Heart left ventricle (tissue), 16 donors: ENCODE measurements at regions not wholly inside any gene's neighbourhood (a gene's known extent, or its start where the extent isn't known, plus 50 kb on each side); places are given as distances from the start of the nearest gene placed in this dataset.

ENCODE experiments used
- ATAC-seq, 4 donors: fragments of 200-7000 bp; cut with Tn5 transposase; one replicate each; pipeline ENCODE4 v1.9.1; 2020 to 2022; ENCODE audit warnings: moderate library complexity in 4 of 4, mild to moderate bottlenecking in 3 of 4, moderate number of reproducible peaks in 1 of 4
- DNase-seq, 5 donors: peaks; one replicate each; pipeline ENCODE4 v3.0.0-alpha.2; 2020
- H3K27ac ChIP-seq, 12 donors: fragments of 200-600 bp; sonication (generic) in 4 of 12; one replicate each; pipeline versions ENCODE4 v1.5.0 to v1.8.0; 2016 to 2022; ENCODE audit warnings: mild to moderate bottlenecking in 2 of 12
- H3K27me3 ChIP-seq, 9 donors: fragments of 200-600 bp; sonication (generic) in 2 of 9; one replicate each; pipeline versions ENCODE4 v1.5.1 to v1.8.0; 2016 to 2022; ENCODE audit warnings: mild to moderate bottlenecking in 3 of 9
- H3K36me3 ChIP-seq, 9 donors: fragments of 200-600 bp; sonication (generic) in 2 of 9; one replicate each; pipeline versions ENCODE4 v1.5.0 to v1.8.0; 2018 to 2022; ENCODE audit warnings: mild to moderate bottlenecking in 2 of 9
- H3K4me1 ChIP-seq, 12 donors: fragments of 200-600 bp; sonication (generic) in 4 of 12; one replicate each; pipeline versions ENCODE4 v1.5.0 to v1.8.0; 2016 to 2022; ENCODE audit warnings: mild to moderate bottlenecking in 3 of 12
- H3K4me3 ChIP-seq, 12 donors: fragments of 200-600 bp; sonication (generic) in 4 of 12; one replicate each; pipeline versions ENCODE4 v1.5.0 to v1.8.0; 2017 to 2022; ENCODE audit warnings: mild to moderate bottlenecking in 9 of 12, moderate library complexity in 4 of 12
- H3K9me3 ChIP-seq, 12 donors: fragments of 200-600 bp; sonication (generic) in 4 of 12; one replicate each; pipeline versions ENCODE4 v1.5.0 to v1.8.0; 2016 to 2022; ENCODE audit warnings: mild to moderate bottlenecking in 1 of 12
- CTCF ChIP-seq, 12 donors: fragments of 200-600 bp; sonication (generic) in 4 of 12; IDR thresholded peaks; one replicate each; pipeline versions ENCODE4 v1.5.0 to v1.8.0; 2018 to 2022; ENCODE audit warnings: antibody characterized with exemption in 12 of 12, mild to moderate bottlenecking in 5 of 12
- POLR2A ChIP-seq, 2 donors: fragments of 450-650 bp; IDR thresholded peaks; one replicate each; pipeline ENCODE4 v1.6.1; 2017; ENCODE audit warnings: antibody characterized with exemption in 2 of 2, mild to moderate bottlenecking in 2 of 2, moderate library complexity in 2 of 2
- WGBS, 4 donors: extraction: QIAGEN DNeasy Blood & Tissue Kit in 2 of 4; methylation state at CpG; one replicate each; pipeline versions ENCODE4 v1.1.5 to v1.1.7; 2013 to 2018; 5-methylcytosine and 5-hydroxymethylcytosine counted together
- intact Hi-C, 10 donors: fragments of 100-400 bp; cut with DNase I; formaldehyde crosslinking; loops; one replicate each; pipeline versions ENCODE4 v1.11.1 to v1.14.2; 2022
- donor health status: ischemic (EF 13 %, LVEDD 7.1; RV severe dilation, severe dysfunction).
- donor health status: healthy with polysubstance abuse.
- donor health status: DM: no; HTN: yes; CAD: no.
- donor health status: DM: no; HTN: no; CAD: no.
- donor health status: ischemic (EF 25% LVEDD 6.9; RV normal size, moderate dysfunction).
- donor health status: ischemic (EF 25% LVEDD 5.7; RV mildly dilated, moderate dysfunction).
- donor health status: healthy.
- donor health status: DM: yes; HTN: yes; CAD: no.
- donor health status: ischemic (EF 35%, LVEDD 5.7; RV mildly dilated, moderate dysfunction).
- donor health status: nonischemic (EF 11% LVEDD 7.7; RV severe dilation, severe dysfunction).
- donor health status: DM: yes; HTN: yes; CAD: no.
- donor health status: PGD.
- donor health status: ischemic (EF 29% LVEDD 5.4; RV normal size, mild dysfunction).
- donor health status: nonischemic (EF 23%, LVEDD 6.1; RV moderate dilation, normal function).

GRCh38 chr5:167030500-167031120, 1260.8 kb upstream of the WWC1 start:
- no peak overlapping the region for H3K27ac ChIP-seq
- 70 to 75% (median 70%) methylated on average over 17 of the region's 17 CpGs for WGBS, 4 donors
- H3K4me3 ChIP-seq = no peak overlapping the region
- intact Hi-C loops = no loop called here
- ATAC-seq (no peak), DNase-seq (no peak)
- no peaks in the 10 kb centered on the region for H3K9me3 ChIP-seq
- H3K27me3 ChIP-seq = no peaks in the 10 kb centered on the region
- no peaks in the 10 kb centered on the region for H3K4me1 ChIP-seq
- H3K36me3 ChIP-seq = no peaks in the 10 kb centered on the region
- no peak for TF ChIP-seq POLR2A (IDR thresholded peaks at IDR 0.05)
- peak in 4 of 12 donors; percentile 9 to 31 (median 18) for TF ChIP-seq CTCF (IDR thresholded peaks at IDR 0.05)

DNA sequence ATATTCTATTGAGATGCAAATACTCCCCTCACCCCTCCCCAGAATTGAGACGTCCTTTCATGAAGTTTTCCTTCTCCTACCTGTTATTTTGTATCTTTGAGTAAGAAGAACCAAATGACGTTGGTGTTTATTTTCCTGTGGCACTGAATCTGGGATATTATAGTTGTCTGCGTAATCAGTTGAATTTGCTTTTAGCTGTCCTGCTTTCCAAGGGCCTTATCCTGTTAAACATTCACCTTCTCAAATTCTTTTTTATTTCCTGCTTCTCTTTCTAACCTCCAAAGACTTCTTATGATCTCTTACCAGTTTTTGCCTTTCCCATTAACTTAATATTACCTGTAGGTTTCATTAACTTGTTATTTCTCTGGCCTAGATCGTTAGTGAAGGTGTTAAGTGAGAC, 1254.9 kb upstream of the WWC1 start:
- no peak overlapping the region for H3K27ac ChIP-seq
- no peaks in the 10 kb centered on the region for H3K4me1 ChIP-seq
- intact Hi-C loops = no loop called here
- WGBS, 4 donors = 66 to 80% (median 74%) methylated on average over 4 of the region's 4 CpGs
- ATAC-seq (no peak), DNase-seq (no peak)
- H3K27me3 ChIP-seq = no peaks in the 10 kb centered on the region
- H3K9me3 ChIP-seq = no peaks in the 10 kb centered on the region
- H3K36me3 ChIP-seq = no peaks in the 10 kb centered on the region
- no peak overlapping the region for H3K4me3 ChIP-seq
- TF ChIP-seq CTCF (IDR thresholded peaks at IDR 0.05) (no peak), POLR2A (IDR thresholded peaks at IDR 0.05) (no peak)

GRCh38 chr5:167049043-167049663, 1242.3 kb upstream of the WWC1 start:
- no peak overlapping the region for H3K27ac ChIP-seq
- DNase-seq (peak in 1 of 5 donors; percentile 25), ATAC-seq (peak in 2 of 4 donors; percentile 48 to 76)
- H3K4me1 ChIP-seq = no peaks in the 10 kb centered on the region
- TF ChIP-seq CTCF (IDR thresholded peaks at IDR 0.05) (peak; percentile 12 to 67 (median 52)), POLR2A (IDR thresholded peaks at IDR 0.05) (no peak)
- no peaks in the 10 kb centered on the region for H3K27me3 ChIP-seq
- no peaks in the 10 kb centered on the region for H3K36me3 ChIP-seq
- intact Hi-C loops = loop anchor here in 1 of 10 donors (5.0 kb wide), 1 partner anchor 1417 kb away; no protein-coding TSS in a partner anchor
- 23 to 26% (median 25%) methylated on average over 7 of the region's 7 CpGs for WGBS, 4 donors
- H3K9me3 ChIP-seq = no peaks in the 10 kb centered on the region
- no peak overlapping the region for H3K4me3 ChIP-seq

GRCh38 chr5:167049771-167050567, 1241.5 kb upstream of the WWC1 start:
- no peaks in the 10 kb centered on the region for H3K4me1 ChIP-seq
- no peaks in the 10 kb centered on the region for H3K27me3 ChIP-seq
- intact Hi-C loops = loop anchor here in 1 of 10 donors (5.0 kb wide), 1 partner anchor 1418 kb away; no protein-coding TSS in a partner anchor
- WGBS, 4 donors = 87 to 94% (median 92%) methylated on average over 10 of the region's 10 CpGs
- no peak for ATAC-seq
- H3K36me3 ChIP-seq = no peaks in the 10 kb centered on the region
- no peak for DNase-seq
- H3K4me3 ChIP-seq = no peak overlapping the region
- H3K27ac ChIP-seq = no peak overlapping the region
- H3K9me3 ChIP-seq = no peaks in the 10 kb centered on the region
- no peak for TF ChIP-seq CTCF (IDR thresholded peaks at IDR 0.05)
